IMR-90 (cell line): ENCODE measurements at regions not wholly inside any gene's neighbourhood (a gene's known extent, or its start where the extent isn't known, plus 50 kb on each side); places are given as distances from the start of the nearest gene placed in this dataset.

Experiments used
- ATAC-seq: fragments of 200-7000 bp; cut with Tn5 transposase; 2 replicates; pipeline ENCODE4 v1.9.1; 2020; ENCODE audit warnings: low read depth, mild to moderate bottlenecking, moderate library complexity
- BruUV-seq: library from RNA; stranded (reverse); fragments of 400-500 nt; replicated peaks from 2 replicates; lab custom pipeline; 2021; lab: Mats Ljungman, UMichigan
- CTCF ChIA-PET: fragments of 300-600 bp; formaldehyde crosslinking; extraction: SDS; loops from one replicate; lab custom pipeline; 2021; ENCODE audit warnings: antibody characterized with exemption; lab: Yijun Ruan, JAX
- POLR2A ChIA-PET: fragments of 300-600 bp; sonication (Branson Sonifier 250); formaldehyde crosslinking; loops from one replicate; lab custom pipeline; 2022; ENCODE audit warnings: antibody characterized with exemption; ENCODE audit not compliant: unreplicated experiment; lab: Charles Lee
- DNase-seq: peaks from one replicate; pipeline ENCODE4 v3.0.0; 2013
- H2AFZ ChIP-seq: replicated peaks from 2 replicates; pipeline ENCODE3; 2013; ENCODE audit warnings: low read length, mild to moderate bottlenecking; ENCODE audit not compliant: poor library complexity
- H2AK5ac ChIP-seq: 2 replicates; pipeline ENCODE4 v1.6.1; 2013; ENCODE audit warnings: low read depth, low read length, inconsistent platforms
- H2AK9ac ChIP-seq: replicated peaks from 2 replicates; pipeline ENCODE3; 2013; ENCODE audit warnings: mild to moderate bottlenecking, low read depth, low read length, moderate library complexity; ENCODE audit not compliant: poor library complexity
- H2BK120ac ChIP-seq: 2 replicates; pipeline ENCODE4 v1.6.1; 2013; ENCODE audit warnings: low read depth, low read length, inconsistent platforms
- H2BK15ac ChIP-seq: 3 replicates; pipeline ENCODE4 v1.6.1; 2013; ENCODE audit warnings: low read depth, low read length, inconsistent platforms
- H2BK20ac ChIP-seq: 2 replicates; pipeline ENCODE4 v1.6.1; 2013; ENCODE audit warnings: low read depth, mild to moderate bottlenecking, inconsistent platforms, low read length, moderate library complexity
- H2BK5ac ChIP-seq: 2 replicates; pipeline ENCODE4 v1.6.1; 2013; ENCODE audit warnings: mild to moderate bottlenecking, low read depth, low read length, inconsistent platforms; ENCODE audit not compliant: poor library complexity, severe bottlenecking
- H3K14ac ChIP-seq: replicated peaks from 2 replicates; pipeline ENCODE4 v1.6.1; 2013; ENCODE audit warnings: low read depth, low read length, inconsistent platforms
- H3K18ac ChIP-seq: 2 replicates; pipeline ENCODE4 v1.6.1; 2013; ENCODE audit warnings: low read depth, low read length, control low read depth
- H3K23ac ChIP-seq: 2 replicates; pipeline ENCODE4 v1.6.1; 2013; ENCODE audit warnings: low read depth, low read length, inconsistent platforms
- H3K27ac ChIP-seq: 2 replicates; pipeline ENCODE4 v1.5.1; 2013; ENCODE audit warnings: mild to moderate bottlenecking, control low read depth, low read length; ENCODE audit not compliant: insufficient read depth
- H3K27me3 ChIP-seq: 2 replicates; pipeline ENCODE4 v1.6.1; 2013; ENCODE audit warnings: low read length; ENCODE audit not compliant: control insufficient read depth, insufficient read depth
- H3K36me3 ChIP-seq: 2 replicates; pipeline ENCODE4 v1.6.1; 2013; ENCODE audit warnings: low read length, mixed read lengths; ENCODE audit not compliant: control insufficient read depth, insufficient read depth
- H3K4ac ChIP-seq: 2 replicates; pipeline ENCODE4 v1.6.1; 2013; ENCODE audit warnings: low read depth, low read length, inconsistent platforms
- H3K4me1 ChIP-seq: 2 replicates; pipeline ENCODE4 v1.6.1; 2013; ENCODE audit warnings: low read length, mixed read lengths; ENCODE audit not compliant: control insufficient read depth, insufficient read depth
- H3K4me2 ChIP-seq: 2 replicates; pipeline ENCODE4 v1.6.1; 2013; ENCODE audit warnings: low read depth, mild to moderate bottlenecking, control low read depth, low read length, moderate library complexity
- H3K4me3 ChIP-seq: 2 replicates; pipeline ENCODE4 v1.5.1; 2013; ENCODE audit warnings: low read depth, mild to moderate bottlenecking, control low read depth, low read length, moderate library complexity; ENCODE audit not compliant: insufficient read depth
- H3K56ac ChIP-seq: 2 replicates; pipeline ENCODE4 v1.6.1; 2013; ENCODE audit warnings: low read length, inconsistent platforms; ENCODE audit not compliant: insufficient read depth; ENCODE audit errors: extremely low read depth
- H3K79me1 ChIP-seq, 2 experiments: 2 replicates each; pipeline ENCODE4 v1.6.1; 2013; ENCODE audit warnings: low read length in 2 of 2, inconsistent platforms in 1 of 2, low read depth in 1 of 2
- H3K9ac ChIP-seq: 2 replicates; pipeline ENCODE4 v1.6.1; 2013; ENCODE audit warnings: low read depth, low read length, control low read depth
- H3K9me1 ChIP-seq: 2 replicates; pipeline ENCODE4 v1.6.1; 2013; ENCODE audit warnings: low read length, inconsistent platforms; ENCODE audit not compliant: insufficient read depth
- H3K9me3 ChIP-seq: 2 replicates; pipeline ENCODE4 v1.6.1; 2013; ENCODE audit warnings: low read length; ENCODE audit not compliant: control insufficient read depth, insufficient read depth
- H4K20me1 ChIP-seq: 2 replicates; pipeline ENCODE4 v1.6.1; 2013; ENCODE audit warnings: low read length, inconsistent platforms; ENCODE audit not compliant: insufficient read depth
- H4K5ac ChIP-seq: 2 replicates; pipeline ENCODE4 v1.6.1; 2013; ENCODE audit warnings: mild to moderate bottlenecking, low read depth, low read length, control low read depth
- H4K8ac ChIP-seq, 2 experiments: 2 replicates each; pipeline ENCODE4 v1.6.1; 2013; ENCODE audit warnings: low read depth in 2 of 2, low read length in 2 of 2, control low read depth in 1 of 2, inconsistent platforms in 1 of 2
- H4K91ac ChIP-seq: 2 replicates; pipeline ENCODE4 v1.6.1; 2013; ENCODE audit warnings: low read depth, low read length, inconsistent platforms; ENCODE audit not compliant: insufficient read depth
- BHLHE40 ChIP-seq: fragments of 150-350 bp; IDR thresholded peaks from 2 replicates; pipeline ENCODE4 v1.6.1; 2016; ENCODE audit warnings: mild to moderate bottlenecking, low read depth, low read length
- ELK1 ChIP-seq: fragments of 150-350 bp; IDR thresholded peaks from 2 replicates; pipeline ENCODE4 v1.6.1; 2016; ENCODE audit warnings: low read depth, mild to moderate bottlenecking, low read length, moderate library complexity, borderline replicate concordance
- MAFK ChIP-seq: IDR thresholded peaks from 2 replicates; pipeline ENCODE4 v1.6.1; 2012; ENCODE audit warnings: low read depth, low read length, improper control_type of control experiment
- MXI1 ChIP-seq: IDR thresholded peaks from 2 replicates; pipeline ENCODE4 v1.6.1; 2012; ENCODE audit warnings: low read depth, mild to moderate bottlenecking, low read length, moderate library complexity, borderline replicate concordance
- NFE2L2 ChIP-seq: fragments of 150-350 bp; IDR thresholded peaks from 2 replicates; pipeline ENCODE4 v1.6.1; 2016; ENCODE audit warnings: low read depth, mild to moderate bottlenecking, low read length
- RFX5 ChIP-seq: IDR thresholded peaks from 2 replicates; pipeline ENCODE4 v1.8.0; 2012; ENCODE audit warnings: low read depth, mild to moderate bottlenecking, low read length, moderate library complexity
- SMC3 ChIP-seq: fragments of 150-350 bp; IDR thresholded peaks from 2 replicates; pipeline ENCODE4 v1.6.1; 2016; ENCODE audit warnings: low read depth, mild to moderate bottlenecking, antibody characterized with exemption, low read length, moderate library complexity
- USF2 ChIP-seq: fragments of 150-350 bp; IDR thresholded peaks from 2 replicates; pipeline ENCODE4 v1.6.1; 2017; ENCODE audit warnings: mild to moderate bottlenecking, antibody characterized with exemption, low read length, low read depth
- WGBS, 2 experiments: methylation state at CpG; one replicate each; pipeline versions ENCODE4 v1.1.5 to v1.1.7; 2013; ENCODE audit warnings: missing lambda C conversion rate in 2 of 2; ENCODE audit not compliant: insufficient read length in 1 of 2; ENCODE audit errors: extremely low coverage in 2 of 2; 5-methylcytosine and 5-hydroxymethylcytosine counted together
- dilution Hi-C: fragments of 300-500 bp; cut with HindIII; formaldehyde crosslinking; loops from one replicate; pipeline ENCODE4 v1.14.3; 2018; ENCODE audit warnings: low sequenced_read_pairs; ENCODE audit not compliant: unreplicated experiment
- in situ Hi-C: fragments of 300-500 bp; cut with MboI; formaldehyde crosslinking; loops from 3 replicates; pipeline ENCODE4 v1.14.3; 2019; ENCODE audit warnings: low sequenced_read_pairs, inconsistent platforms, mixed read lengths
- intact Hi-C: fragments of 100-400 bp; cut with micrococcal nuclease; formaldehyde crosslinking; loops from 2 replicates; pipeline ENCODE4 v1.10.0; 2022

- no peak overlapping the region for H3K18ac ChIP-seq
- no peak overlapping the region for H3K9ac ChIP-seq
- H3K56ac ChIP-seq: no peak overlapping the region
- H3K9me1 ChIP-seq: no peaks in the 10 kb centered on the region
- intact Hi-C loops (no loop called here), dilution Hi-C loops (no loop called here), in situ Hi-C loops (no loop called here)
- H2BK20ac ChIP-seq: no peak overlapping the region
- H3K4ac ChIP-seq: no peak overlapping the region
- no peak overlapping the region for H2AFZ ChIP-seq
- no peak overlapping the region for H2BK15ac ChIP-seq
- H2AK9ac ChIP-seq: no peak overlapping the region
- no peaks in the 10 kb centered on the region for H3K79me1 ChIP-seq
- H3K27ac ChIP-seq: no peak overlapping the region
- no peak overlapping the region for H2BK120ac ChIP-seq
- H2AK5ac ChIP-seq: no peak overlapping the region
- H3K36me3 ChIP-seq: no peaks in the 10 kb centered on the region
- ChIA-PET CTCF (no interaction called here), POLR2A (no interaction called here)
- H2BK5ac ChIP-seq: no peak overlapping the region
- H4K20me1 ChIP-seq: no peaks in the 10 kb centered on the region
- H3K23ac ChIP-seq: no peak overlapping the region
- ATAC-seq: no peak
- BruUV-seq: no TSS peak
- no peaks in the 10 kb centered on the region for H3K27me3 ChIP-seq
- DNase-seq: no peak
- H4K5ac ChIP-seq: no peak overlapping the region
- no peak overlapping the region for H4K8ac ChIP-seq
- H4K91ac ChIP-seq: no peak overlapping the region
- H3K4me1 ChIP-seq: no peaks in the 10 kb centered on the region
- TF ChIP-seq RFX5: no peak
- TF ChIP-seq BHLHE40: no peak
- no peak for TF ChIP-seq NFE2L2
- TF ChIP-seq MAFK: no peak
- no peak for TF ChIP-seq USF2
- TF ChIP-seq MXI1: no peak
- no peak for TF ChIP-seq ELK1
- TF ChIP-seq SMC3: no peak
- H3K14ac ChIP-seq: no peak overlapping the region
- no peak overlapping the region for H3K4me3 ChIP-seq
- no peak overlapping the region for H3K4me2 ChIP-seq
- no peaks in the 10 kb centered on the region for H3K9me3 ChIP-seq
- WGBS, 2 experiments: no CpG with 5 or more reads among the region's 1 CpG
Measured at GRCh38 chr13:68998056-68998455, 1109.6 kb upstream of the ATXN8OS start.
